GM12878 (cell line): ENCODE measurements at regions not wholly inside any gene's neighbourhood (a gene's known extent, or its start where the extent isn't known, plus 50 kb on each side); places are given as distances from the start of the nearest gene placed in this dataset.

ENCODE experiments used
- BHLHE40 ChIP-seq, 2 experiments: fragments of 450-650 bp in 1 of 2; IDR thresholded peaks; 2 replicates each; pipeline ENCODE4 v1.6.1; 2011 to 2017; ENCODE audit warnings: low read depth in 2 of 2, borderline replicate concordance in 1 of 2, improper control_type of control experiment in 1 of 2, low read length in 1 of 2, mild to moderate bottlenecking in 1 of 2
- CBX3 ChIP-seq: fragments of 200-600 bp; sonication (generic); IDR thresholded peaks from 2 replicates; pipeline ENCODE4 v1.6.1; 2016; ENCODE audit warnings: low read depth, borderline replicate concordance
- CTCF ChIP-seq, 3 experiments: IDR thresholded peaks in 2 of 3; conservative IDR thresholded peaks in 1 of 3; 2 replicates each; pipeline ENCODE4 v1.5.1; 2011; ENCODE audit warnings: low read depth in 3 of 3, low read length in 3 of 3, mild to moderate bottlenecking in 3 of 3, control low read depth in 2 of 3, moderate library complexity in 2 of 3, inconsistent platforms in 1 of 3, mixed read lengths in 1 of 3; ENCODE audit not compliant: control insufficient read depth in 2 of 3, insufficient read depth in 1 of 3; ENCODE audit errors: extremely low read depth in 1 of 3
- EP300 ChIP-seq, 2 experiments: fragments of 150-350 bp in 1 of 2; IDR thresholded peaks; 2 replicates each; pipeline ENCODE4 v1.6.1; 2011 to 2012; ENCODE audit warnings: low read depth in 2 of 2, low read length in 2 of 2, borderline replicate concordance in 1 of 2, improper control_type of control experiment in 1 of 2, inconsistent platforms in 1 of 2; ENCODE audit not compliant: control insufficient read depth in 1 of 2
- EZH2 ChIP-seq: IDR thresholded peaks from 2 replicates; pipeline ENCODE4 v1.6.1; 2012; ENCODE audit warnings: low read depth, mild to moderate bottlenecking, control low read depth, inconsistent platforms, low read length, borderline replicate concordance; ENCODE audit not compliant: control insufficient read depth
- GATAD2B ChIP-seq: fragments of 450-650 bp; conservative IDR thresholded peaks from 2 replicates; pipeline ENCODE4 v1.6.1; 2017; ENCODE audit warnings: low read depth, mild to moderate bottlenecking, moderate library complexity
- HDAC2 ChIP-seq: fragments of 200-600 bp; sonication (generic); IDR thresholded peaks from 2 replicates; pipeline ENCODE4 v1.6.1; 2017
- NR2F1 ChIP-seq: fragments of 450-650 bp; conservative IDR thresholded peaks from 2 replicates; pipeline ENCODE4 v1.6.1; 2017; ENCODE audit warnings: mild to moderate bottlenecking
- POLR2A ChIP-seq: IDR thresholded peaks from 2 replicates; pipeline ENCODE4 v1.6.1; 2011; ENCODE audit warnings: low read depth, mild to moderate bottlenecking, low read length
- POU2F2 ChIP-seq: IDR thresholded peaks from 3 replicates; pipeline ENCODE4 v1.6.1; 2011; ENCODE audit warnings: low read depth, mild to moderate bottlenecking, low read length, borderline replicate concordance
- SP1 ChIP-seq: IDR thresholded peaks from one replicate; pipeline ENCODE4 v1.6.1; 2011; ENCODE audit warnings: low read depth, low read length
- SUPT20H ChIP-seq: IDR thresholded peaks from 2 replicates; pipeline ENCODE4 v1.6.1; 2011; ENCODE audit warnings: low read depth, mild to moderate bottlenecking, low read length, moderate library complexity, borderline replicate concordance; ENCODE audit not compliant: control insufficient read depth
- SUZ12 ChIP-seq: fragments of 200-600 bp; sonication (generic); IDR thresholded peaks from one replicate; pipeline ENCODE4 v1.6.1; 2018; ENCODE audit warnings: antibody characterized with exemption, mild to moderate bottlenecking; ENCODE audit not compliant: unreplicated experiment
- ZBTB33 ChIP-seq: fragments of 450-650 bp; IDR thresholded peaks from 2 replicates; pipeline ENCODE4 v1.6.1; 2017; ENCODE audit warnings: mild to moderate bottlenecking

GRCh38 chr2:200161458-200161857 lies 145.0 kb upstream of the SPATS2L start:
- no peak for TF ChIP-seq HDAC2
- no peak for TF ChIP-seq CTCF (IDR thresholded peaks at IDR 0.05 in 2 of 3, conservative IDR thresholded peaks at IDR 0.05 in 1 of 3; ENCODE audit: control insufficient read depth in 2 of 3, extremely low read depth in 1 of 3, insufficient read depth in 1 of 3, low read depth in 3 of 3, low read length in 3 of 3)
- TF ChIP-seq EZH2: no peak
- TF ChIP-seq GATAD2B: no peak
- no peak for TF ChIP-seq NR2F1
- TF ChIP-seq SP1: no peak
- TF ChIP-seq SUZ12: no peak
- TF ChIP-seq POU2F2: no peak
- no peak for TF ChIP-seq POLR2A
- no peak for TF ChIP-seq CBX3
- no peak for TF ChIP-seq BHLHE40 (IDR thresholded peaks at IDR 0.05; ENCODE audit: borderline replicate concordance in 1 of 2, low read depth in 2 of 2, low read length in 1 of 2)
- TF ChIP-seq EP300 (IDR thresholded peaks at IDR 0.05; ENCODE audit: borderline replicate concordance in 1 of 2, control insufficient read depth in 1 of 2, low read depth in 2 of 2, low read length in 2 of 2): no peak
- TF ChIP-seq ZBTB33: no peak
- no peak for TF ChIP-seq SUPT20H
